GM12864 (cell line): ENCODE measurements at regions not wholly inside any gene's neighbourhood (a gene's known extent, or its start where the extent isn't known, plus 50 kb on each side); places are given as distances from the start of the nearest gene placed in this dataset.

Experiments
- DNase-seq: peaks from one replicate; pipeline ENCODE4 v3.0.0-alpha.2; 2011; ENCODE audit warnings: low read depth
- H3K4me3 ChIP-seq: 2 replicates; pipeline ENCODE4 v1.5.1; 2011; ENCODE audit warnings: mild to moderate bottlenecking, low read depth, low read length, control low read depth
- CTCF ChIP-seq: IDR thresholded peaks from 2 replicates; pipeline ENCODE4 v1.5.1; 2011; ENCODE audit warnings: low read depth, mild to moderate bottlenecking, moderate library complexity, low read length, control low read depth, inconsistent platforms; ENCODE audit errors: missing control alignments

GRCh38 chr9:85401998-85402397 is 339.8 kb downstream of the AGTPBP1 start:
- no peak for TF ChIP-seq CTCF
- no peak for DNase-seq
- H3K4me3 ChIP-seq: no peak overlapping the region

- TF ChIP-seq CTCF: no peak
Observed at GRCh38 chr9:85397005-85397404, 344.7 kb downstream of the AGTPBP1 start.

GRCh38 chr9:85392260-85392659 is 349.5 kb downstream of the AGTPBP1 start:
- no peak for TF ChIP-seq CTCF
- no peak for DNase-seq
- no peak overlapping the region for H3K4me3 ChIP-seq

More at GRCh38 chr9:85397005-85397404, 344.7 kb downstream of the AGTPBP1 start:
- no peak overlapping the region for H3K4me3 ChIP-seq
- DNase-seq: no peak

- no peak for DNase-seq
- no peak for TF ChIP-seq CTCF
- no peak overlapping the region for H3K4me3 ChIP-seq
Observed at GRCh38 chr9:85377731-85378289, 363.9 kb downstream of the AGTPBP1 start.

GRCh38 chr9:85368781-85369180 is 373.0 kb downstream of the AGTPBP1 start:
- no peak for DNase-seq
- TF ChIP-seq CTCF: no peak
- no peak overlapping the region for H3K4me3 ChIP-seq

GRCh38 chr9:85359161-85359560 is 382.6 kb downstream of the AGTPBP1 start:
- no peak for DNase-seq
- no peak for TF ChIP-seq CTCF
- no peak overlapping the region for H3K4me3 ChIP-seq

- H3K4me3 ChIP-seq: no peak overlapping the region
- TF ChIP-seq CTCF: no peak
- no peak for DNase-seq
Observed at GRCh38 chr9:85349046-85349445, 392.7 kb downstream of the AGTPBP1 start.
